Activated T-cell treated with anti-CD3 and anti-CD28 coated beads for 48 hours (primary cell): ENCODE measurements at regions not wholly inside any gene's neighbourhood (a gene's known extent, or its start where the extent isn't known, plus 50 kb on each side); places are given as distances from the start of the nearest gene placed in this dataset.
A peak's percentile ranks its signal among the peaks of the same experiment; 100 is the strongest.

ENCODE experiments used
- DNase-seq: peaks from one replicate; pipeline ENCODE4 v3.0.0-alpha.2; 2020; ENCODE audit warnings: low read depth

DNA sequence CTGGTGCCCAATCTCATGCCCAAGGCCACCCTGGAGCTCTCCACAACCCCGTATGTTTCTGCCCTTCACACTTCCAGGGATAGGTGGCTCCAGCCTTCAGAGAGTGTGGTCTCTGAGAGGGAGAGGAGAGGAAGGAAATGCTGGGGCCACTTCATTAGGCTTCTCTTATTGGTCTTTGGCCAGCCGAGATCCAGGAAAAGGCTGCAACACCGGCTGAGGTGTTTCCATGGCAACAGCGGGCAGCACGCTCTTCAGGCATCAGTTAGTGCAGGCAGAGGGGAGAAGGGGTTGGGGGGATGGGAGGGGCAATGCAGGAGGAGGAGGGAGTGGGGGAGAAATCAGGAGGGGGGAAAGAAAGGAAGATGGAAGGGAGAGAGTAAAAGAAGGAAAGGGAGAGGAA lies 275.1 kb upstream of the GJB5 start:
- no peak for DNase-seq

DNA sequence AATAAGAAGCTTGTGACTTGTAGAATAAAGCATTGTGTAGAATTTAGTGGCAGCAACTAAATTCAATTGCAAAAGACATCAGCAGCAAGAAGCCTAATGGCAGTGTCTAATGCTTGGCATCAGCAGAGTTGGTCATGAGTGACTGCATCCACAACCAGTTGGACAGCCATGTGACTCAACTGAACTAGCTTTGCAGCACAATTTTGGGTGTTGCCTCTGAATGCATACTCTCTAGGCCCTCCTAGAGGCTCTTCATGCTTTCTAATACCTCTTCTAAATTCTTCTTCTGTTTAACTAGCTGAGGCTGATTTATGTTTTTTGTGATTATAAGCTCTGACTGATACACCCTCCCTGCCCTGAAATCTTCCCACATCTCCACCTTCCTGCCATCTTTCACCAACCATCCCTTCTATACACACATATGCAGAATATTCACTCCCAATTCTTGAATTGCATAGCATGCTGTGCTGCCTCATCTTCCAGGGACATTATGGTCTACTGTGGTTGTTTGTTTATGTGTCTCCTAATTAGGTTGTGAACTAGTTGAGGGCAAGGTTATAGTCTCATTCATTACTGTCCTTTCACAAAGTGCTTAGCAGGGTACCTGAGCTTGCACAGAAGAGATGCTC lies 266.7 kb upstream of the GJB5 start:
- DNase-seq = no peak

DNA sequence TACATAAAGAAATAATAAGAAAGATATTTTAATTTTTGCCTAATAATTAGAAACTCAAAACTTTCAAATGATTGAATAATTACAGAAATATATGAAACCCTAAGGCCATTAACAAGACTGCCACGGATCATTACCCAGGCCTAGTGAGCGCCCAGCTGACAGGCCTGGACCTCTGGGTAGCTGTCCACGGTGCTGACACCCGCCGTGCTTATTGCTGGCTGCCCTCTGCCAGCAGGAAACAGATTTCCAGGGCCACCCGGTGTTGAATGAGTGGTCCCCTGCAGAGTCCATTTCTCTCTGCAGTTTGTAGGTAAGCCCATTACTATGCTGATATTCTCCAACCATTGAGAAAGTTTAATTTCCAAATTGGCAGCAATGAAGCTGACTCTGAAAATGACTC lies 254.4 kb upstream of the GJB5 start:
- no peak for DNase-seq

DNA sequence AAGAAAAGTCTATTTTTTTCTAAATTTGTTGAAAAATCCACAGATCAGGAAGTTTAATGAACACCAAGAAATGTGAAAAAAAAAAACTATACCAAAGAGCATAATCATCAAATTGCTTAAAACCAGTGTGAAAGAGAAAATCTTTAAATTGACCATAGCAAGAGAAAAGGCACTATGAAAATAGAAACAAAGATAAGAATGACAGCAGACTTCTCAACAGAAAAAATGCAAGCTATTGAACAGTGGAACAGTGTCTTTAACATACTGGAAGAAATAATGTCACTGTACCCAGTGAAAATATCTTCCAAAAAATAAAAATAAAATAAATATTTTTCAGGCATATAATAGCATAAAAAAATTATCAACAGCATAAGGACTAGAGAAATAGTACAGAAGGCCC lies 243.0 kb upstream of the GJB5 start:
- DNase-seq = no peak

GRCh38 chr1:34518146-34518699 lies 236.6 kb upstream of the GJB5 start:
- DNase-seq = no peak

DNA sequence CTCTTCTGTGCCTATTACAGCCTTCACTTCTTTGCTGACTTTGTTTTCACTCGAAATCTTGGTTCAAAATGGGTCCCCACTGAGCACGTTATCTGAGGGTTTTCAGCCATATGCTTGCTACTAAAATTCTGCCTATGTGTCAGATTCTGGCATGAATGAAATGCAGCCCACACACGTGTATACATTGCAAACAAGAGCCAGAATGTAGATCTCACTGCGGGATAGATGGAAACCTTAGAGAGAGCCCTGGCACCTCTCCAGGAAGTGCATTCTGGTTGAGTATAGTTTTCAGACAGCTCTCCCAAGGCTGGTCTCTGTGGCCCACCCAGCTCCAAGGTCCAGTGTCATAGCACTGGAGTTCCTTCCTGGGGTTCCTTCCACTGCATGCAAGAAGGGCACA lies 234.7 kb upstream of the GJB5 start:
- no peak for DNase-seq

DNA sequence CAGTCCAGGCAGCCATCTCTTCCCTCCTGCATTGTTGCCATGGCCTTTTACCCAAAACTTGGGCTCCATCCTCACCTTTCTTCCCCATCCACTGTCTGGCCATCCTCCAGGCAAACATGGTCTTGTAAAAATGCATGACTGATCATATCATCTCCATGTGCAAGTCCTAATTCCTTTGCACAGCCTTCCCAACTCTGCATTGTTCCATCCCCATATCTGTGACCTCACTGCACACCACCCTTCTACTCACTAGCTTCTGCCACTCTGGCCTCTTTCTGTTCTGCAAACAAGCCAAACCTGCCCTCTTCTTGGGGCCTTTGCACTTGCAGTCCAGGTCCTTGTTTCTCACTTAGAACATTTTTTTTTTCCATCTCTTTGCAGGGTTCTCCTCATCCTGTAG lies 230.1 kb upstream of the GJB5 start:
- no peak for DNase-seq

DNA sequence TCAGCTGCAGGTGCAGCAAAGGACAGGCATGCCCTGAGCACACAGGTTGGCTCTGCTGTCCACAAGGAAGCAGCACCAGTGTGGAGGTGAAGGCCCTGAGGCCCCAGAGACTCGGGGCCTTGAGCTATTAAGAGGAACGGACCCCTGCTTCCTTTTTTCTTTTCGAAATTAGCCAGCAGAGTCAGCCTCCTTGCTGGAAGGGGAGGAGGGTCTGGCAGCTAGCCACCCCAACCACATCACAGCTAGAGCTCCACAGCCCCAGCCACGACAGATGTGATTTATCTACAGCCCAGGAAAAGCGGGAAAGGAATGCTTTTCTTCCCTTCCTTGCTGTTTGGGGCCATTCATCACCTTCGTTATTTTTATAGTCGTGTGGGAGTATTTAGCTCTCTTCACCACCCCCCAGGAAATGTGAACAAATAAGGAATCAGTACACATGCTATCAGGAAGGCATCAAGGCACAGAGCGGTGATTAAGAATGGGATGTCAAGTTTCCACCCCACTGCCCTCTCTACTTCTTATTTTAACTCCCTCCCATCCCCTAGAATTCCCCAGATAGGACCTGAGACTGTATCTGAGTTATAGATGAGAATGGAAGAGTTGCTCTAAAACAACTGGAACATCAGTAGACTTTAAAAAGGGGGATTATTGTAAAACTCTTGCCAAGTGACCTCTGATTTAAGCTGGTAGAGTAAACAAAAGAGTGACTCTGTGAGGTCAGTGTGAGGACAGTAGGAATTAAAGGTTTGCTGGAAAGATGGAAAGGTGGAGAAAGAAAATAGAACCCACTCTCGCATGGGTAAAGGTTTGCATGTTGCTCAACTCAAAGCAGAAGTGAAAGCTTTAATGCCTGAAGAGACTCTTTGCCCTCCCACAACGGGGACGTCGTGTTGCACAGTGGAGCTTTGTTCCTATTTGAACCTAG lies 224.7 kb upstream of the GJB5 start:
- DNase-seq = no peak

GRCh38 chr1:34532113-34532512 lies 222.7 kb upstream of the GJB5 start:
- DNase-seq = no peak

DNA sequence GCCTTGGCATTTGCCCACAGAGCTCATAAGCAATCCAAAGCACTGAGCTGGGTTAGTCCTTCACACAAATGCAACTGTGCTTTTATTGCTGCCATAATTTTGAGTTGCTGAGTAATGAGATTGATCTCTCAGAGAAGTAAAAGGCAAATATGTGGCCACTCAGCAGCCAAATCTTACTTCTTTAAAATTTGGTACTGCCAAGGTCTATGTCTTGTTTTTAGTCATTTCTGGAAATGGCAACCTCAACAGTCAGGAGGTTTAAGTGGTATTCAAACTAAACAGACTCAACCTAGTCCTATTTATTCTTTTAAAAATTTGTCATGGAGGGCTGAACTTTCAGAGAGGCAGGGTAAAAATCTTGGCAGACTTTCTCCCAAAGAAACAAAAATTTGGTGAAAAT lies 216.4 kb upstream of the GJB5 start:
- DNase-seq = no peak

- no peak for DNase-seq
These were observed 207.7 kb upstream of the GJB5 start for GRCh38 chr1:34547046-34547674.

DNA sequence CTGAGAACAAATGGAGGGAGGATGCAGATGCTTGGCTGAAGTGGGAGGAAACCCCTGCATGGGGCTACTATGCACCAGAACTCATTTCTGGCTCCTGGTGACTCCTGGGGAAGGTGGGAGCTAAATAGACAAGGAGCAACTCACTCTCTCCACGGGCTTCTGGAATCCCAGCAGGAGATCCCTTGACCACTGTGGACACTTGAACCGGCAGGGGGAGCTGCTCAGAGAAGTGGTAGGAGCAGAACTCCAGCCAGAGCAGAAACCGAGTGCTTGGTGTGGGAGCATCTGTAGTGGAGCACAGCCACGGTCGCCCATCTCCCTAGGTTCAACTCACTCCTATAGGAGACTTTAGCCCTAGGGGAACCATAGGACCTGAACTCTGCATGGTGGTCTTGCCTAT lies 205.6 kb upstream of the GJB5 start:
- no peak for DNase-seq

- no peak for DNase-seq
These were observed 176.5 kb upstream of the GJB5 start for GRCh38 chr1:34578306-34578705.

DNA sequence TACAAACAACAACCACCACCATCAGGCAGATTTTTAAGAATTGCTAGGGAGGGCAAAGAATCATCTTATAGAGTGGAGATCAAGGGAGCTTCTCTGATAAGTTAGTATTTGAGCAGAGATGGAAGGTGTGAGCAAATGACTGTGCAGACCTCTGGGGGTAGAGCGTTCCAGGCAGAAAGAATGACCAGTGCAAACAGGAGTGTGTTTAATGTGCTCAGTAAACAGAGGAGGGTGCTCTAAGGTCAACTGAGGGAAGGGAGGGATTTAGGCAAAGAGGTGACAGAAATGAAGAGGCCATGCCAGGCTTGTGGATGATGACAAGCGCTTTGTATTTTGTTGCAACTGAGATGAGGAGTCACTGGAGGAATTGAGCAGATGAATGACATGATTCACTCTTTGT lies 172.5 kb upstream of the GJB5 start:
- DNase-seq = no peak

- no peak for DNase-seq
These were observed 167.1 kb upstream of the GJB5 start for GRCh38 chr1:34587761-34588160.

GRCh38 chr1:34590211-34590623 lies 164.6 kb upstream of the GJB5 start:
- no peak for DNase-seq

- DNase-seq = no peak
These were observed 162.9 kb upstream of the GJB5 start for GRCh38 chr1:34591751-34592629.

DNA sequence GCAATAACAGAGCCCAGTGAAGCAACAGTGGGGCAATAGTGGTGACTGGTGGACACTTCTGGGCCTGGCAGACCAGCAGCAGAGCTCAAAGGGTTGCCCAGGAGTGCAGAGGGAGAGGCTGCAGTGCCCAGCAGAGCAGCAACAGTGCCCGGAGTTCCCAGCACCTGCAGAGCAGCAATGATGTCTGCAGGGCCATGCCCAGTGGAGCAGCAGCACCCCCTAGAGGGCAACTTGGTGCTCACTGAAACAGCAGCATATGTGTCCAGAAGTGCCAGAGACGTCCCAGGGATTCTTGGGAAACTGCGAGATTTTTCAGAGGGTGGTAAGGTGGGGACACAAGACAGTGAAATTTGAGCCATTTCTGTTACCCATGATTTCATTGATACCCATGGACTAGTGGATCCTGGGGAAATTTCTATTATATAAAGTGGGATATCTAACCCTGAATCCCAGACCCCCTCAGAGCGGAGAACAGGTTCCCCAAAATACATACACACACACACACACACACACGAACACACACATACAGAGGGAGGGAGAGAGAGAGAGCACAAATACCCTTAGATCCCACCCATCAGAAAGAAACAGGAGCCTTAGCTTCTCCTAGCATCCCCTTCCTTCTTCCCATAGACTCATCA lies 156.9 kb upstream of the GJB5 start:
- DNase-seq = peak; percentile 57

- DNase-seq = no peak
These were observed 151.9 kb upstream of the GJB5 start for GRCh38 chr1:34602907-34603306.

DNA sequence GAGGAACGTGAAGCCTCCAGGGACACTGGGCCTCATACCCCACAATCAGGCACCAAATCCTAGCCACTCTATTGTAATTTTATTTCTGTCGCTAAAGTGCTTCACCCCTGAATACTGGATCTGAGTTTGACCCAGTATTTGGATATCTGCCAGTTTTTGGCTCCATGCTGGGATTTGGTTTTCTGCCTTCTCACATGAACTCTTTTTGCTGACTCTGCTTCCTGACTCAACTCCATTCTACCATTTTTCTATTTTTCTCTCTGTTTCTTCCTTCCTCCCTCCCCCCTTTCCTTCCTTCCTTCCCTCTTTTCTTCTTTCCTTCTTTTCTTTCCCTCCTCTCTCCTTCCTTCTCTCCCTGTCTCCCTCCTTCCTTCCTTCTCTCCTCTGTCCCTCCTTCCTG lies 151.3 kb upstream of the GJB5 start:
- DNase-seq = no peak

DNA sequence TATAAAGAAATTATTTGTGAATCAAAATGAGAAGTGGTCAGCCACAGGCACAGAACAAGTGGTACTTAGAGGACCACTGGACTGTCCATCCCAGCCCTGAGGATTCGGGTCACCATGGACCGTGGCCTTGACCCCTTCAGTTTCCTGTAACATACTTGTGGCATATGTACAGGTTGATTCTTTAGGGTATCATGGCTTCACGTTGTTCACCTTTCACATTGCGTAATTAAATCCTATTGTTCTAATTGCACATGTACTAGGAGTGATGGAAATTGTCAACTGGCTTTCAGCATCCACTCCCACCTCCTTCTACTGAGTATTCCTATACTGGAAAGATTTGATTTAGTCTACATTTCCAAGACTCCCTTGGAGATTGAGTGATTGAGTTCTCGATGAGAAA lies 148.3 kb upstream of the GJB5 start:
- DNase-seq = no peak
